ENCODE measurements at regions not wholly inside any gene's neighbourhood (a gene's known extent, or its start where the extent isn't known, plus 50 kb on each side); places are given as distances from the start of the nearest gene placed in this dataset.

GRCh38 chr6:113762641-113763040 is 94.5 kb upstream of the MARCKS start:
- FAIRE-seq, result peak; percentile 4
- intact Hi-C loops (cut with micrococcal nuclease) (no loop called here), dilution Hi-C loops (cut with MboI; ENCODE audit: extremely low pct_ligation_motif_present, low sequenced_read_pairs) (no loop called here)
- Histone ChIP-seq H3K27me3 (ENCODE audit: control insufficient read depth in 2 of 2, insufficient read depth in 2 of 2, low read length in 2 of 2) (no peaks in the 10 kb centered on the region), H3K4me1 (ENCODE audit: control insufficient read depth, extremely low read depth, insufficient read depth, low read length) (peaks cover 20% of the 10 kb centered on the region), H2AFZ (ENCODE audit: low read depth, low read length) (peak overlapping the region; percentile 70), H3K9me1 (replicated peaks; ENCODE audit: control insufficient read depth, extremely low read depth, insufficient read depth, low read length) (no peaks in the 10 kb centered on the region), H3K79me2 (ENCODE audit: control insufficient read depth, insufficient read depth, low read length) (no peaks in the 10 kb centered on the region), H3K27ac (ENCODE audit: insufficient read depth, low read depth, low read length) (no peak overlapping the region), H3K9ac (replicated peaks; ENCODE audit: extremely low read depth, insufficient read depth, low read length) (no peak overlapping the region), H3K9me3 (replicated peaks; ENCODE audit: control insufficient read depth, insufficient read depth, low read length) (no peaks in the 10 kb centered on the region), H3K4me3 (replicated peaks in 1 of 3; ENCODE audit: insufficient read depth in 1 of 3, low read depth in 1 of 3, low read length in 3 of 3) (no peak overlapping the region), H3K36me3 (ENCODE audit: control insufficient read depth in 2 of 2, extremely low read depth in 1 of 2, insufficient read depth in 2 of 2, low read length in 2 of 2) (no peaks in the 10 kb centered on the region), H3K4me2 (ENCODE audit: insufficient read depth, low read length) (peak overlapping the region; percentile 59), H4K20me1 (replicated peaks; ENCODE audit: control insufficient read depth, extremely low read depth, insufficient read depth, low read length) (no peaks in the 10 kb centered on the region)
- ChIA-PET CTCF (no interaction called here), POLR2A (no interaction called here)
- no TSS peak for BruUV-seq (replicated peaks)
- TF ChIP-seq FOS (IDR thresholded peaks at IDR 0.05; ENCODE audit: borderline replicate concordance, insufficient read depth, low read length), result no peak
- TF ChIP-seq JUN (IDR thresholded peaks at IDR 0.05; ENCODE audit: borderline replicate concordance, insufficient read depth, insufficient read length, low read depth), result no peak
- no peak for TF ChIP-seq MYC (IDR thresholded peaks at IDR 0.05; ENCODE audit: low read depth, low read length)
- TF ChIP-seq, protein P1, sequence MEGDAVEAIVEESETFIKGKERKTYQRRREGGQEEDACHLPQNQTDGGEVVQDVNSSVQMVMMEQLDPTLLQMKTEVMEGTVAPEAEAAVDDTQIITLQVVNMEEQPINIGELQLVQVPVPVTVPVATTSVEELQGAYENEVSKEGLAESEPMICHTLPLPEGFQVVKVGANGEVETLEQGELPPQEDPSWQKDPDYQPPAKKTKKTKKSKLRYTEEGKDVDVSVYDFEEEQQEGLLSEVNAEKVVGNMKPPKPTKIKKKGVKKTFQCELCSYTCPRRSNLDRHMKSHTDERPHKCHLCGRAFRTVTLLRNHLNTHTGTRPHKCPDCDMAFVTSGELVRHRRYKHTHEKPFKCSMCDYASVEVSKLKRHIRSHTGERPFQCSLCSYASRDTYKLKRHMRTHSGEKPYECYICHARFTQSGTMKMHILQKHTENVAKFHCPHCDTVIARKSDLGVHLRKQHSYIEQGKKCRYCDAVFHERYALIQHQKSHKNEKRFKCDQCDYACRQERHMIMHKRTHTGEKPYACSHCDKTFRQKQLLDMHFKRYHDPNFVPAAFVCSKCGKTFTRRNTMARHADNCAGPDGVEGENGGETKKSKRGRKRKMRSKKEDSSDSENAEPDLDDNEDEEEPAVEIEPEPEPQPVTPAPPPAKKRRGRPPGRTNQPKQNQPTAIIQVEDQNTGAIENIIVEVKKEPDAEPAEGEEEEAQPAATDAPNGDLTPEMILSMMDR (IDR thresholded peaks at IDR 0.05; ENCODE audit: extremely low read depth in 1 of 2, insufficient read depth in 1 of 2, low read depth in 1 of 2, low read length in 2 of 2), result no peak
- TF ChIP-seq GATA2 (IDR thresholded peaks at IDR 0.05; ENCODE audit: insufficient read depth, insufficient read length, low read depth, low read length), result no peak
- no peak for TF ChIP-seq POLR2AphosphoS5 (IDR thresholded peaks at IDR 0.05; ENCODE audit: insufficient read depth, low read depth, low read length)
- no peak for TF ChIP-seq POLR2A (IDR thresholded peaks at IDR 0.05; ENCODE audit: low read depth, low read length)
- TF ChIP-seq EZH2 (IDR thresholded peaks at IDR 0.05; ENCODE audit: borderline replicate concordance, low read depth, low read length, severe bottlenecking), result no peak
- TF ChIP-seq, protein P2, sequence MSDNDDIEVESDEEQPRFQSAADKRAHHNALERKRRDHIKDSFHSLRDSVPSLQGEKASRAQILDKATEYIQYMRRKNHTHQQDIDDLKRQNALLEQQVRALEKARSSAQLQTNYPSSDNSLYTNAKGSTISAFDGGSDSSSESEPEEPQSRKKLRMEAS (IDR thresholded peaks at IDR 0.05; ENCODE audit: insufficient read depth, insufficient read length), result no peak
- no peak for DNase-seq (ENCODE audit: low read depth, low spot score)

Measured in endothelial cell of umbilical vein (primary cell).